Suprapubic skin (tissue), 4 donors: ENCODE measurements at regions not wholly inside any gene's neighbourhood (a gene's known extent, or its start where the extent isn't known, plus 50 kb on each side); places are given as distances from the start of the nearest gene placed in this dataset.

Experiments
- POLR2A ChIP-seq, 2 donors: fragments of 450-650 bp; IDR thresholded peaks; one replicate each; pipeline ENCODE4 v1.6.1; 2017; ENCODE audit warnings: antibody characterized with exemption in 2 of 2, mild to moderate bottlenecking in 2 of 2, moderate library complexity in 2 of 2
- POLR2AphosphoS5 ChIP-seq, 3 donors: sonication (generic); formaldehyde crosslinking; IDR thresholded peaks; one replicate each; pipeline ENCODE4 v1.6.1; 2017; ENCODE audit warnings: antibody characterized with exemption in 3 of 3

GRCh38 chr5:37893434-37894134 lies 53.7 kb upstream of the GDNF start:
- TF ChIP-seq POLR2AphosphoS5 (IDR thresholded peaks at IDR 0.05): no peak
- no peak for TF ChIP-seq POLR2A (IDR thresholded peaks at IDR 0.05)
